ENCODE measurements at regions not wholly inside any gene's neighbourhood (a gene's known extent, or its start where the extent isn't known, plus 50 kb on each side); places are given as distances from the start of the nearest gene placed in this dataset.

- DNase-seq (ENCODE audit: extremely low read depth, insufficient read length): no peak
- TF ChIP-seq, protein P1, sequence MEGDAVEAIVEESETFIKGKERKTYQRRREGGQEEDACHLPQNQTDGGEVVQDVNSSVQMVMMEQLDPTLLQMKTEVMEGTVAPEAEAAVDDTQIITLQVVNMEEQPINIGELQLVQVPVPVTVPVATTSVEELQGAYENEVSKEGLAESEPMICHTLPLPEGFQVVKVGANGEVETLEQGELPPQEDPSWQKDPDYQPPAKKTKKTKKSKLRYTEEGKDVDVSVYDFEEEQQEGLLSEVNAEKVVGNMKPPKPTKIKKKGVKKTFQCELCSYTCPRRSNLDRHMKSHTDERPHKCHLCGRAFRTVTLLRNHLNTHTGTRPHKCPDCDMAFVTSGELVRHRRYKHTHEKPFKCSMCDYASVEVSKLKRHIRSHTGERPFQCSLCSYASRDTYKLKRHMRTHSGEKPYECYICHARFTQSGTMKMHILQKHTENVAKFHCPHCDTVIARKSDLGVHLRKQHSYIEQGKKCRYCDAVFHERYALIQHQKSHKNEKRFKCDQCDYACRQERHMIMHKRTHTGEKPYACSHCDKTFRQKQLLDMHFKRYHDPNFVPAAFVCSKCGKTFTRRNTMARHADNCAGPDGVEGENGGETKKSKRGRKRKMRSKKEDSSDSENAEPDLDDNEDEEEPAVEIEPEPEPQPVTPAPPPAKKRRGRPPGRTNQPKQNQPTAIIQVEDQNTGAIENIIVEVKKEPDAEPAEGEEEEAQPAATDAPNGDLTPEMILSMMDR (IDR thresholded peaks at IDR 0.05; ENCODE audit: insufficient read depth, low read length, poor library complexity, severe bottlenecking): no peak
- Histone ChIP-seq H3K27me3 (replicated peaks; ENCODE audit: control insufficient read depth, insufficient read depth, low read length) (no peaks in the 10 kb centered on the region; the same call in 1 of the 2 replicates), H3K4me3 (replicated peaks; ENCODE audit: low read depth, low read length) (no peak overlapping the region), H3K36me3 (ENCODE audit: control insufficient read depth, insufficient read depth, low read length) (no peaks in the 10 kb centered on the region)
Measured at GRCh38 chr2:15773204-15773603, 167.1 kb upstream of the MYCN start.

DNA sequence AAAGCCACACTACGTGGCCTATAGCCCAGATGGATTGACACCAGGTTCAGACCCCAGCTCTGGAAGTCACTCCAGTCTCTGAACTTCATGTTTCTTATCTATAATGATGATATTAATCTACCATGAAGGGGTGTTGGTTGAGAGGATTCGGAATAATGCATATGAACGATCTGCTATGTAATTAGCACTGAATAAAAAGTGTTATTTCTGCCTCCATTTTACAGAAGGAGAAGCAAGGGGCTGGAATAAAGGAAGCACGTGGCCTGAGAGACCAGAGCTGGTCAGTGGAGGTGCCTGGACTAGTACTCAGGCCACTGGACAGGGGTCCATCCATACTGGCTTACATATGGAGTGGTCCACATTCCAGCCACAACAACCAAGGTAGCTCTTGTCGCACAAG lies 166.5 kb upstream of the MYCN start:
- no peak for DNase-seq (ENCODE audit: extremely low read depth, insufficient read length)
- no peak overlapping the region for H3K4me3 ChIP-seq (replicated peaks; ENCODE audit: low read depth, low read length)
- H3K36me3 ChIP-seq (ENCODE audit: control insufficient read depth, insufficient read depth, low read length): no peaks in the 10 kb centered on the region
- TF ChIP-seq, protein P1 (IDR thresholded peaks at IDR 0.05; ENCODE audit: insufficient read depth, low read length, poor library complexity, severe bottlenecking): no peak
- H3K27me3 ChIP-seq (replicated peaks; ENCODE audit: control insufficient read depth, insufficient read depth, low read length): no peaks in the 10 kb centered on the region; the same call in 1 of the 2 replicates

GRCh38 chr2:15775753-15776628 lies 164.4 kb upstream of the MYCN start:
- Histone ChIP-seq H3K36me3 (ENCODE audit: control insufficient read depth, insufficient read depth, low read length) (no peaks in the 10 kb centered on the region), H3K4me3 (replicated peaks; ENCODE audit: low read depth, low read length) (no peak overlapping the region), H3K27me3 (replicated peaks; ENCODE audit: control insufficient read depth, insufficient read depth, low read length) (no peaks in the 10 kb centered on the region; the same call in 1 of the 2 replicates)
- DNase-seq (ENCODE audit: extremely low read depth, insufficient read length): no peak
- TF ChIP-seq, protein P1 (IDR thresholded peaks at IDR 0.05; ENCODE audit: insufficient read depth, low read length, poor library complexity, severe bottlenecking): no peak

- no peaks in the 10 kb centered on the region; the same call in 1 of the 2 replicates for H3K27me3 ChIP-seq (replicated peaks; ENCODE audit: control insufficient read depth, insufficient read depth, low read length)
Measured at GRCh38 chr2:15776629-15776919, 163.8 kb upstream of the MYCN start.

DNA sequence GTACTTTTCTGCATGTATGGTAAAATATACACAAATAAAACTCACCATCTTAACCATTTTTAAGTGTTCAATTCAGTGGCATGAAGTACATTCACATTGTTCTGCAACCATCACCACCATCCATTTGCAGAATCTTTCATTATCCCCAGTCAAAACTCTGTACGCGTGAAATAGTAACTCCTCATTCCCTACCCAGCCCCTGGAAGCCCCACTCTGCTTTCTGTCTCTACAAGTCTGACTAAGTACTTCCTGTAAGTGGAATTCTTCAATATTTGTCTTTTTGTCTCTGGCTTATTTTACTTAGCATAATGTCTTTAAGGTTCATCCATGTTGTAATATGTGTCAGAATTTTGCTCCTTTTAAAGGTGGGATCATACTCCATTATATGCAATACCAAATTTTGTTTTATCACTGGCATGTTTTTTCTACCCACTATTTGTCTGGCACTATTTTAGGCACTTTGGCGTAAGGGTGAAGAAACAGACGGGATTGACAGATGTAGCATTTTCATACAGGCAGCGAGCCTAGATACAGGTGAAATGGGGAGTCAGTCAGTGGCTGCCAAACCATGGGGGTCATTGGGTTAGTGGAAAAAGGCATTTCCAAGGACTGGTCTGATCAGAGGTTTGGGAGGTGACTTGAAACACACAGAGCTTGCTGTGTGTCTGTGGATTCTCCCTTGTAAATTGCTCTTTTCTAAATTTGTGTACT lies 163.2 kb upstream of the MYCN start:
- DNase-seq (ENCODE audit: extremely low read depth, insufficient read length): no peak
- Histone ChIP-seq H3K4me3 (replicated peaks; ENCODE audit: low read depth, low read length) (no peak overlapping the region), H3K27me3 (replicated peaks; ENCODE audit: control insufficient read depth, insufficient read depth, low read length) (no peaks in the 10 kb centered on the region; the same call in 1 of the 2 replicates), H3K36me3 (ENCODE audit: control insufficient read depth, insufficient read depth, low read length) (no peaks in the 10 kb centered on the region)
- TF ChIP-seq, protein P1 (IDR thresholded peaks at IDR 0.05; ENCODE audit: insufficient read depth, low read length, poor library complexity, severe bottlenecking): no peak

More at GRCh38 chr2:15776629-15776919, 163.8 kb upstream of the MYCN start:
- TF ChIP-seq, protein P1 (IDR thresholded peaks at IDR 0.05; ENCODE audit: insufficient read depth, low read length, poor library complexity, severe bottlenecking): no peak
- Histone ChIP-seq H3K4me3 (replicated peaks; ENCODE audit: low read depth, low read length) (no peak overlapping the region), H3K36me3 (ENCODE audit: control insufficient read depth, insufficient read depth, low read length) (no peaks in the 10 kb centered on the region)
- DNase-seq (ENCODE audit: extremely low read depth, insufficient read length): no peak

Data from GM06990 (cell line).